Stomach smooth muscle (tissue), 2 donors: ENCODE measurements at regions not wholly inside any gene's neighbourhood (a gene's known extent, or its start where the extent isn't known, plus 50 kb on each side); places are given as distances from the start of the nearest gene placed in this dataset.
"Not testable (repeated sequence)": the region's sequence is repeated elsewhere in the genome, so short reads cannot be mapped to it uniquely, and the experiment has no call there.

ENCODE experiments used
- H3K27ac ChIP-seq: one replicate; pipeline ENCODE4 v1.7.0; 2013; ENCODE audit warnings: mild to moderate bottlenecking, low read length, inconsistent platforms
- H3K27me3 ChIP-seq, 2 donors: one replicate each; pipeline ENCODE4 v1.7.0; 2013; ENCODE audit warnings: low read length in 2 of 2; ENCODE audit not compliant: insufficient read depth in 2 of 2, control insufficient read depth in 1 of 2
- H3K36me3 ChIP-seq, 2 donors: one replicate each; pipeline ENCODE4 v1.7.0; 2013; ENCODE audit warnings: low read length in 2 of 2; ENCODE audit not compliant: control insufficient read depth in 2 of 2, insufficient read depth in 2 of 2
- H3K4me1 ChIP-seq: one replicate; pipeline ENCODE4 v1.7.0; 2013; ENCODE audit warnings: low read length; ENCODE audit not compliant: control insufficient read depth, insufficient read depth
- H3K4me3 ChIP-seq, 2 donors: one replicate each; pipeline ENCODE4 v1.7.0; 2013; ENCODE audit warnings: low read length in 2 of 2
- H3K9ac ChIP-seq, 2 donors: one replicate each; pipeline ENCODE4 v1.7.0; 2013; ENCODE audit warnings: low read length in 2 of 2, mild to moderate bottlenecking in 1 of 2
- H3K9me3 ChIP-seq, 2 donors: one replicate each; pipeline ENCODE4 v1.7.0; 2013; ENCODE audit warnings: low read length in 2 of 2; ENCODE audit not compliant: control insufficient read depth in 2 of 2
- donor health status: healthy.
- donor health status: Pancreatic carcinoma.

GRCh38 chr22:33139937-33140336 lies 81.8 kb upstream of the SYN3 start:
- Histone ChIP-seq H3K27ac (no peak overlapping the region), H3K36me3 (no peaks in the 10 kb centered on the region), H3K27me3 (no peaks in the 10 kb centered on the region), H3K9me3 (peaks cover 3 to 7% of the 10 kb centered on the region in 2 donors), H3K9ac (no peak overlapping the region), H3K4me1 (no peaks in the 10 kb centered on the region), H3K4me3 (no peak overlapping the region)

GRCh38 chr22:33138333-33138732 lies 80.2 kb upstream of the SYN3 start:
- H3K4me1 ChIP-seq, H3K27ac ChIP-seq, H3K9me3 ChIP-seq, H3K9ac ChIP-seq, H3K4me3 ChIP-seq, H3K36me3 ChIP-seq, H3K27me3 ChIP-seq: not testable (repeated sequence)

- Histone ChIP-seq H3K36me3 (no peaks in the 10 kb centered on the region), H3K9ac (no peak overlapping the region), H3K4me3 (no peak overlapping the region), H3K9me3 (peaks cover 0 to 4% of the 10 kb centered on the region in 2 donors), H3K27ac (no peak overlapping the region), H3K27me3 (no peaks in the 10 kb centered on the region), H3K4me1 (peaks cover 2% of the 10 kb centered on the region)
Measured at GRCh38 chr22:33130473-33130872, 72.3 kb upstream of the SYN3 start.

- no peaks in the 10 kb centered on the region for H3K27me3 ChIP-seq
- H3K27ac ChIP-seq = no peak overlapping the region
- no peaks in the 10 kb centered on the region for H3K36me3 ChIP-seq
- H3K4me1 ChIP-seq = peaks cover 2% of the 10 kb centered on the region
- no peak overlapping the region for H3K4me3 ChIP-seq
- H3K9me3 ChIP-seq = no peaks in the 10 kb centered on the region
- no peak overlapping the region for H3K9ac ChIP-seq
Measured at GRCh38 chr22:33129621-33130020, 71.4 kb upstream of the SYN3 start.

GRCh38 chr22:33126881-33127280 lies 68.7 kb upstream of the SYN3 start:
- H3K4me3 ChIP-seq = no peak overlapping the region
- no peaks in the 10 kb centered on the region for H3K9me3 ChIP-seq
- no peak overlapping the region for H3K9ac ChIP-seq
- no peaks in the 10 kb centered on the region for H3K36me3 ChIP-seq
- H3K4me1 ChIP-seq = peaks cover 2% of the 10 kb centered on the region
- no peaks in the 10 kb centered on the region for H3K27me3 ChIP-seq
- H3K27ac ChIP-seq = no peak overlapping the region

GRCh38 chr22:33124471-33124870 lies 66.3 kb upstream of the SYN3 start:
- Histone ChIP-seq H3K27ac (no peak overlapping the region), H3K4me3 (no peak overlapping the region), H3K4me1 (peaks cover 2% of the 10 kb centered on the region)

GRCh38 chr22:33122439-33122838 lies 64.3 kb upstream of the SYN3 start:
- not testable (repeated sequence) for H3K9me3 ChIP-seq, H3K9ac ChIP-seq, H3K4me1 ChIP-seq, H3K27me3 ChIP-seq, H3K4me3 ChIP-seq, H3K27ac ChIP-seq, H3K36me3 ChIP-seq

More at GRCh38 chr22:33124471-33124870, 66.3 kb upstream of the SYN3 start:
- Histone ChIP-seq H3K27me3 (no peaks in the 10 kb centered on the region), H3K36me3 (no peaks in the 10 kb centered on the region), H3K9me3 (no peaks in the 10 kb centered on the region), H3K9ac (no peak overlapping the region)

- no peak overlapping the region for H3K4me3 ChIP-seq
Measured at GRCh38 chr22:33119044-33119443, 60.9 kb upstream of the SYN3 start.

GRCh38 chr22:33117821-33118220 lies 59.6 kb upstream of the SYN3 start:
- Histone ChIP-seq H3K9me3 (no peaks in the 10 kb centered on the region), H3K27ac (no peak overlapping the region), H3K4me1 (no peaks in the 10 kb centered on the region), H3K27me3 (no peaks in the 10 kb centered on the region), H3K36me3 (no peaks in the 10 kb centered on the region), H3K9ac (no peak overlapping the region), H3K4me3 (no peak overlapping the region)

More at GRCh38 chr22:33119044-33119443, 60.9 kb upstream of the SYN3 start:
- Histone ChIP-seq H3K27ac (no peak overlapping the region), H3K27me3 (no peaks in the 10 kb centered on the region), H3K9ac (no peak overlapping the region), H3K4me1 (no peaks in the 10 kb centered on the region), H3K36me3 (no peaks in the 10 kb centered on the region), H3K9me3 (no peaks in the 10 kb centered on the region)

GRCh38 chr22:33116841-33117547 lies 58.8 kb upstream of the SYN3 start:
- H3K9me3 ChIP-seq = no peaks in the 10 kb centered on the region
- H3K4me1 ChIP-seq = no peaks in the 10 kb centered on the region
- H3K27me3 ChIP-seq = no peaks in the 10 kb centered on the region
- H3K36me3 ChIP-seq = no peaks in the 10 kb centered on the region
- no peak overlapping the region for H3K9ac ChIP-seq
- H3K27ac ChIP-seq = no peak overlapping the region
- H3K4me3 ChIP-seq = no peak overlapping the region

GRCh38 chr22:33114565-33114964 lies 56.4 kb upstream of the SYN3 start:
- Histone ChIP-seq H3K9me3 (no peaks in the 10 kb centered on the region), H3K36me3 (no peaks in the 10 kb centered on the region), H3K27me3 (no peaks in the 10 kb centered on the region), H3K27ac (no peak overlapping the region), H3K4me3 (no peak overlapping the region), H3K9ac (no peak overlapping the region), H3K4me1 (no peaks in the 10 kb centered on the region)
